GM21786 (cell line): ENCODE measurements at regions not wholly inside any gene's neighbourhood (a gene's known extent, or its start where the extent isn't known, plus 50 kb on each side); places are given as distances from the start of the nearest gene placed in this dataset.

Source experiments
- ATAC-seq: cut with Tn5 transposase; IDR thresholded peaks from one replicate; pipeline ENCODE4 v1.9.1; 2021; ENCODE audit not compliant: unreplicated experiment

DNA sequence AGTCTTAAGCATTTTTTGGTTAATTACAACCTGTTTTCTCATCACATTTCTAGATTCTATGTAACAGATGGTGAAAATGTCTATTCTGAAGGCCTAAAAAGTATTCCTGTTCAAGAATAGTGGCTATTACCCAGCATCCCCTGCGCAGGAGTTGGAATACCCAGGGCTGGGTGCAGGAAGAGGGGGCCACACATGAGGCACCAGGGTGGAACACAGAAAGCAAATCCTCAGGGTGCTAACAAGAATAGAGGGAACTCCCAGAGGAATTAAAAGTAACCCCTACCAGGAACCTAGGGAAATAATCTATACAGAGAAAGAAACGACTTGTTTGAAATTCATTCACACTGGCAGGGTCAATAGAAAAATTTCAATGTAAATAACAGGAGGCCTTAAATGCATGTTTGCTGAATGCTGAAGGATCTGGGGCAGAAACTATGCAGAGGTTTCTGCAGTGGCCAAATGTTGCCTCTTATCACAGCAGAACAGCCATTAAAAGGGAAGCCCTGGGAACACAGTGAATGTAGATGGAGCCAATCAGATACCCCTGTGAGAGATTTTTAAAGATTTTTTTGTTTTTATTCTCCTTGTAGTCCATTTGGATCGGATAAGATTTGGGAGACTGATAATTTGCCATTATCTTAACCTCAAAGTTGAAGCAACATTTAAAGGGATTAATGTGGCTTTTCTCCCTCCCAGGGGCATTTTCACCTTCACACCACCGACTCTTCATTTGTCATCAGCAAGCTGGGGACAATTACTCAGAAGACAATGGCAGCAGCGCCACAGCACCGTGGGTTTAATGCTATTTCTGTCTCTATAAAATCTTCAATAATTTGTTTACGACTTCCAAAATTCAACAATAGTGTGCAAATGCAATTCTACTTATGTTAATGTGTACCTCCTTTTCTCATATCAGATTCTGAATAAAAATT, 196.0 kb upstream of the PSMD7 start:
- no peak for ATAC-seq

DNA sequence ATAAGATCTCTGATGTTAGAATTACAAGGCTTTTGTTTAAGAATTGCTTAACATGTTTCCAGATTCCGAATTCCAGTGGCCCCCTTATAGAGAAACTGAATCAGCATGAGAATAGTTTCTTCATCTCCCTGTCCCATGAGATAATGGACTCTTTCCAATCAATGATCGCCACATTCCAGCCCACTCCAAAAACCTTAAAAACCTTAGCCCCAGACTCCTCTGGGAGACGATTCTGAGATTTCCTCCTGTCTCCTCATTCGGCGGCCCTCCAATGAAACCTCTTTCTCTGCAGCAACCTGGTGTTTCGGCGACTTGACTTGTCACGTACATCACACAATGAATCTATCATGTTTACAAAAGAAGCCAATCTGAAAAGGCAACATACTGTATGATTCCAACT, 197.1 kb upstream of the PSMD7 start:
- ATAC-seq: no peak

DNA sequence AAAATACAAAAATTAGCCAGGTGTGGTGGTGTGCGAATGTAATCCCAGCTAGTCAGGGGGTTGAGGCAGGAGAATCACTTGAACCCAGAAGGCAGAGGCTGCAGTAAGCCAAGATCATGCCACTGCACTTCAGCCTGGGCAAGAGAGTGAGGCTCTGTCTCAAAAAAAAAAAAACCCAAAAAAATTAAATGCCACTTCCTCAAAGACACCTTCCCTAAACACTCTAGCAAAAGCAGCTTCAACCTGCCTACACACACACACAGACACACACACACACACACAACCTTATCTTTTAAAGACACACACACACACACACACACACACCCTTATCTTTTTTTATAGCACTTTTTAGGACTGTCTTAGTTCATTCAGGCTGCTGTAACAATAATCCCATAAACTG, 201.7 kb upstream of the PSMD7 start:
- ATAC-seq: no peak

DNA sequence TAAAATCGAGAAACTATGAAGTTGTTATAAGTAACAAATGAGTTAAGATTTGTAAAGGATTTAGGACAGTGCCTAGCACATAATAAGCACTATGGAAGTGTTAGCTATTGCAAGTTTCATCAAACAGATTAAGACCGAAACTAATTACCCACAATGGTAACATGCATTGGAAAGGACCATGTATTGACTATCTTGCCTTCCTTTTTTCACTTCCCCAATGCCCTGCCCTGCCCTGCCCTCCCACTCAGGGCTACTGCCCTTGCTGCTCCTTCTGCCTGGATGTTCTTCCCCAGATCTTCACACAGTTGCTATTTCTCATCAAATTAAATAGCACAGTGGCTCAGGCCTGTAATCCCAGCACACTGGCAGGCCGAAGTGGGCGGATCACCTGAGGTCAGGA, 202.1 kb upstream of the PSMD7 start:
- peak; percentile 58 for ATAC-seq

DNA sequence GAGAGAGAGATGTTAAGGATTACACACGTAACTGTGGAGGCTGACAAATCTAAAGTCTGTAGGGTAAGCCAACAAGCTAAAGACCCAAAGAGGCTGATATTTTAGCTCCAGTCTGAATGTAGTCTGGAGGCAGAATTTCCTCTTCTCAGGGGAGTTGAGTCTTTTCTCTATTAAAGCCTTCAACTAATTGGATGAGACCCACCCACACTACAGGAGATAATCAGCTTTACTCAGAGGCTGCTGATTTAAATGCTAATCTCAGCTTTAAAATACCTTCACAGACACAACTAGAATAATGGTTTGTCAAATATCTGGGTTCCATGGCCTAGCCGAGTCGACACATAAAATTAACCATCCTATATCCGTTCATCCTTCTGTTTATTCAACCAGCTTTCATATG, 204.3 kb upstream of the PSMD7 start:
- ATAC-seq: no peak

DNA sequence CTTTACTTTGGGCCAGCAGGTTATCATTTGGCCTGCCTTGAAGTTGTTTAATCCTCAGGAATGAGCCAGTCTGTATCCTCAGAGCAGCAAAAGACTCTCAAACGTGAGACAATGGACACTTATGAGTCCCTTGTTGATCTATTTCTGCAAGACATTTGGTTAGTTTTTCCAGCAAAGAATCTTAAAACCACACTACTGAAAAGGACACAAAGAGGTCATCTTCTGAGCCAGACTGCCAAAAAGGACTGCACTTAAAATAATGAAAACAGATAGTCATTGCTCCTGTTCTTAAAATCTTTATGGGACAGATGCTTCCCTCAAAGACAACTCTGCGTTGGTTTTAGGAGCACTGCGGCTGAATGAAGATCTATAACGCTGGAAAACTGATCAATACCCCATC, 205.7 kb upstream of the PSMD7 start:
- no peak for ATAC-seq

DNA sequence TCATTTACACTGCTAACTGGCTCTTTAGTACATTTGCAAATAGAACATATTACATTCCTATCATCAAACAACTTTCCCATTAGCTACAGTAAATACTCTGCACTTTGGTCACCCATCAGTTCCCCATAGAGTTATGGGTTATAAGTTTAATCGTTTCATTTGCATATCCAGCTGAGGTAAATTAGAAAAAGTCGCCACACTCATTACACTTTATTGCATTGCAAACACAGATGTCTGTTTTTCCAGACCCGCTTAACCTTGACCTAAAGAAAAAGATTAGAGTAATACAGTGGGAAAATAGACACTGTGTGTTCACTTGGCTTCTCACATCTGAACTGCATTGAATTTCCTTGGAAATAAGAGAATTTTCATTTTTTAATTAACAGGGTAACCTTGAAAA, 213.1 kb upstream of the PSMD7 start:
- ATAC-seq: no peak

DNA sequence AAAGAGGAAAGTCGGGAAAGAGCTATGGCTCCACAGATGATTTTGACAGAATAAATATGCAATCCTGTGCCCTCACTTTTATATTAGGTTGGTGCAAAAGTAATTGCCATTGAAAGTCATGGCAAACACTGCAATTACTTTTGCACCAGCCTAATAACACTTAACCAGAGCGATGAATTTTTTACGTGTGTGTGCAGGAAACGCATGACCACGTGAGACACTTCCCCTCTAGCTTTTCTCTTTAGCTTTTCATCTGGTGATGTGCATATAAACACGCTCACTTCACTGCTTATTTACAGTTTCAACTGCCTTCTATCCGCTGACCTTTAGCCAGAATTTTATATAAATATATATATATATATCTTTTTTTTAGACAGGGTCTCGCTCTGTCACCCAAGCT, 216.3 kb upstream of the PSMD7 start:
- ATAC-seq: no peak

DNA sequence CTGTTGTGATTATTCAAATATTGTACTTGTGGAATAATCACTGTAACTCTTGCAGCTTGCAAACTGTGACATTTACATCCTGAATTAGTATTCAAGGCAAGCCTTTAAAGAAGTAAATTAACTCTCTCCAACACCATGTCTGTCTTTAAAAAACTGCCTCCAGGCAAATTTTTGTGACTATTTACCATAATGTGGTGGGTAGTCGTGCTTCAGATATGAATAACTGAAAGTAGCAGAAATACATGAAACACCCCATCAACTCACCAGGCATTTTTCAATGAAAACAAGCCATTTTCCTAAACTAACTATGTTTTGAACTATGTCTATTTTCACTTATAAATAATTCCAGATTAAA, 217.4 kb upstream of the PSMD7 start:
- peak; percentile 60 for ATAC-seq

DNA sequence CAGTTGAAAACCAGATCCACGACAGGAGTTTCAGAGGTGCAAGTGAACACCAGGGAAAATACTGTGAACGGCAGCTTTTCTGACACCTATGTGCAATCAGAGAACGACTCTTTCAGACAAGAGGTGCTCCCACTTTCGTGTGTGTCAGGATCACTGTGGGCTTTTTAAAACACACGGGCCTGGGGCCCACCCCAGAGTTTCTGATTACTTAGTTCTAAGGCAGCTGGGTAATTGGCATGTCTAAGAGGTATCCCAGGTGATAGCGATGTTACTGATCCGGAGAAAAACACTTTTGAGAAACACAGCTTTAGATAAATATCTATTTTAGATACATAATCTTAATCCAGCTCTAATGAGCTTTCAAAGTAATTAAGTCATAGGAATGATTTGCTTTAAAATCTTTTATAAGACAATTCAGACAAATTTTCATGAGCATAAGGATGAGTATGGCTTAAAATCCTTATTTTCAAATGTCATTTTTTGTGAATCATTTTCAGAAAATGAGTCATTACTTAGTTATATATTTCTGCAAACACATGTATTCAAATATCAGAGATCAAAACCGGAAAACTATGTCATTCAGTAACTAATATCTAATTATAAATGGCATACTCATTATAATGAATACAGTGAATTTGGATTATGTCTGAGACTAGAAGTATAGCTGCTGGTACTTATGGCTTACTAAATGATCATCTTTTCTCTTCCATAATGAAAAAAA, 217.9 kb upstream of the PSMD7 start:
- peak; percentile 63 for ATAC-seq

DNA sequence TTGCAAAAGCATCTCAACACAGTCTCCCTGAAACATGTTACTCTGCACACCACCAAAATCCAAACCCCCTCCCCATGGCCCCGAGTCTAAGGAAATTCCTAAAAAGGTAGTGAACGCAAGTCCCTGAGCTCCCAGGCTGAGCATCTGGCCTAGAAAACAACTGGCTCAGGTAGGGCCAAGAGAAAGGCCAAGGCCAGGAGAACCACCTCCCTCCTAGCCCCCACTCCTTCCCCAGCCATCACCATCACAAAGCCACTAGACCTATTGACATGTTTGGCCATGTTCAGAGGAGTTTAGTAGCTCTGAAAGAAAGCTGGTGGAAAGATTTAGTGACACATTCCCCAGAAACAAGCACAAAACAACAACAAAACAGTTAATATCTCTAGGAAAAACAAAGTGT, 220.0 kb upstream of the PSMD7 start:
- ATAC-seq: no peak

DNA sequence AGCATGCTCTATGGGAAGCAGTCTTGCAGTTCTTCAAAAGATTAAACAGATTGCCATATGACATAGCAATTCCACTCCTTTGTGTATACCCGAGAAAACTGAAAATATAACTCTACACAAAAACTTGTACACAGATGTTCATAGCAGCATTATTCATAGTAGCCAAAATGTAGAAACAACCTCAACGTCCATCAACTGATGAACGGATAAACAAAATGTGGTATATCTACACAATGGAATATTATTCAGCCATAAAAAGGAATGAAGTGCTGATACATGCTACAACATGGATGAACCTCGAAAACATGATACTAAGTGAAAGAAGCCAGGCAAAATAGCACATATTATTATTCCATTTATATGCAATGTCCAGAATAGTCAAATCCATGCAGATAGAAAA, 221.2 kb upstream of the PSMD7 start:
- no peak for ATAC-seq

DNA sequence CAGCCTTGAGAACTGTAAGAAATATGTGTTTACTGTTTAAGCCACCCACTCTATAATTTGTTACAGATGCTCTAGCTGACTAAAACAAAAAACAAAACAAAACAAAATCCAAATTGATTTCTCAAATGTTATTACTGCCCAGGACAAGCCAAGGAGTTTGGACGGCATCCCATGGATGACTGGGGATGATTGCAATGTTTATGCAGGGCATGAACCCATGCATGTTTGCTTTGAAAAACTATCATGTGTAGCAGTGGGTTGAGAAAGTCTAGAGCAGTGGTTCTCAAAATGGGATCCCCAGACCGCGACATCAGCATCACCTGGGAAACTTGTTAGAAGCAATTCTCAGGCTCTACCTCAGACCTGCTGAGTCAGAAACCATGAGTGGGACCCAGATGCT, 223.2 kb upstream of the PSMD7 start:
- ATAC-seq: no peak

DNA sequence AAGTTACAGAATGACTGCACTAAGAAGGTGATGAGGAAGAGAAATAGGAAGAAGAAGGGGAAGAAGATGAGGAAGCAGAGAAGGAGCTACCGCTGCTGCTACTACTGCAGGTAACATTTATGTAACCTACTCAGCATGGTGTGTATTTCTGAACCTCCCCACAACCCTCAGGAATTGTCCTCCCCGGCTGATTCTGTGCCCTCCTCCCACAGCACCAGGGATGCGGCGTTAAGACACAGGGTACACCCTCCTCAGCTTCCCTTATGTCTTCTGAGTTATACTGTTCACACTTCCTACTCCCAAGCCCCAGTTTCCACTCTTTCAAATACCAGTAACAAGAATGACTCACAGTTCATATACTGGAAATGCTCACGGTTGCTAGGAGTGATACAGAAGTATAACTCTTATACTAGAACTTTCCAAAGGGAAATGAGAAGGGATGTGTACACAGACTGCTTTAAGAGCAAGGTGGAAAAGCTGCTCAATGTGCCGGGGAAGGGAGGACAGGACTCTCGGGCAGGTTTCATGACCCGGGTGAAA, 224.5 kb upstream of the PSMD7 start:
- no peak for ATAC-seq

DNA sequence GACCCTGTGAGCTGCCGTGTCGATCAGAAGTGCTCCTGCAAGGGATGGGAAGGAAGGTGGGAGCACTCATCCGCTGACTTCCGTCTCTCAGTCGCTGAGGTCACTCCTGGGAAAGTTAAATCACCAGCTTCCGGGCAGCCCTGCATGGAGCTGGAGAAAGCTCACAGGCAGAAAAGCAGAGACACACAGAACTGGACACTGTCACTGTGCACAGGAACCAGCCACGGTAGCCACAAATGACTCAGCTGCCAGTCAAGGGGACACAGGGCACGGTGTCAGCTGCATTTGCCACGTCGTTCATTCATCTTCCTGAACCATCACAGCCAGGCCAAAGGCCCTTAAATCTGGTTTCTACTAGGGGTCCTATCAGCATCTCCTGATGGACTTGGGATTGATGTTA, 226.4 kb upstream of the PSMD7 start:
- ATAC-seq: no peak

DNA sequence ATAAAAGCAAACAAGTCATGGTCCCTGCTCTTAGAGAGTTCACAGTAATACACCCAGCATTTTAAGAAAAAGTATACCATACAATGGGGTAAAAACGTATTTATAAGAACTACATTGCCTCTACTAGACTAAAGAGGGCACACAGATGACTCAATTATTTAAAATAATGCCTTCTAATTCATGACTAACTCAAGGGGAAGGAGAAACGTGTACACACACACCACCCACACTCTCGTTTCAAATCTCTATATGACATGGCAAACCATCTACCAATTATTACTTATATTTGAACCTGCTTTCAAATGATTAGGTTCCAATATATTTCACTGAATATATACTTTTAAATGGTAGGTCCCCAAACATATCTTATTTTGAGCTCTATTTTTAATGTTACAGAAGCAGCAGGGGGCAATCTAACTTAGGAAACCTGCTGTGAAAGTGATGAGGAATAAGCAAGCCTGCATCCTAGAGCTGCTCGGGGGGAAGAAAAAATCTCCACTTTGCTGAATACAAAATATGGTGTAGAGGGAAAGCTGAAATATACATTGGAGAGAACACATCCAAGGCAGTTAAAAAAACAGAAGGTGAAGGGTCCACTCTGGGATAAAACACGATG, 232.4 kb upstream of the PSMD7 start:
- ATAC-seq: no peak

DNA sequence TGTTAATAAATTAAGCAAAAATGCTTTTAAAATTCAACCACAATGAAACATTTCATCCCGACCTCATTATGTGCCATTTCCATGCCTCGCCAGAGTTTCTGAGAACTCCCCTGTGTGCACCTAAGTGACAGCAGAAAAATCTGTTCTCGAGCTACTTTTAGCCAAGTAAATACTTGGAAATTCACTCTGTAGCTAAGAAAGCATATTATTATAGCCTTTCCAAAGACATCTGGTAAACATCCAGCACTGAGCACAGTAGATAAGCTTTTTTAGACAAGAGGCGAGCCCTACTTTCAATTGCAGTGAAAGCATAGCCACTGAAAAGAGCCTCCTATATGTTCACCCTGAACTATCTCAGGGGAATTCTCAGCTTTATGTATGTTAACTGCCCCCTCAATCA, 242.8 kb upstream of the PSMD7 start:
- ATAC-seq: no peak

DNA sequence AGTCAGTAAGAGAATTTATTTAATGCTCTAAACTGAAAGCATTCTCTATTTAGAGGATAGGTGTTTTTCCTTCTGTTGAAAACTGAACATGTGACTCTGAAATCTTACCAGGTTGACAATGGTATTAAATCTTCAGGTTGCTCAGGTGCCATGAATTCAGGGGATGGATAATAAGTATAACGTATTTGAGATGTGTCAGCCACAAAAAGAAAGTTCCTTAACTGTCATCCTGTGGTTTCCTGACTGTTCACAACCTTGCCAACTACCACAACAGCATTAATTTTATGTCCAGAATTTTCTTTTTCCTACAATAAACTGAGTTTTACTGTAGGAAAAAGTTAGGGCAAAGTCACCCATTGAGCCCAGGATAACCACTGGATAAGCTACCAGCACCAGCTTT, 243.3 kb upstream of the PSMD7 start:
- ATAC-seq: no peak

DNA sequence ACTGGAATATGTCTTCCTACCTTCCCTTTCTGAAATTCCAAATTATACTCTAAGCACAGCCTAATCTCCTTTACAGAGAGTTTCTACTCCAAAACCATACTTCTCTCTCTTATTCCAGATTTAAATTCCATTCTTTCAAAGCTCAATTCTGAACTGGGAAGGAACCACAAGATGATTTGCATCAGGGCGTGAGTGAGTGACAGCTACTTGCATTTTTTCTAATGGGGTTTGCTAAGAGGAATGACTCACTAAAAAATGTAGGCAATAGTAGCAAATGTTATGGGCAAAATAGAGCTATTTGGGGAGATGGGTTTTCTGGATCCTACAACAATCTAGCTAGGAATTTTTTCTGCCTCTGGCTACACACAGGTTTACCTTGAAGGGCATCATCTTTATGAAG, 244.6 kb upstream of the PSMD7 start:
- no peak for ATAC-seq

DNA sequence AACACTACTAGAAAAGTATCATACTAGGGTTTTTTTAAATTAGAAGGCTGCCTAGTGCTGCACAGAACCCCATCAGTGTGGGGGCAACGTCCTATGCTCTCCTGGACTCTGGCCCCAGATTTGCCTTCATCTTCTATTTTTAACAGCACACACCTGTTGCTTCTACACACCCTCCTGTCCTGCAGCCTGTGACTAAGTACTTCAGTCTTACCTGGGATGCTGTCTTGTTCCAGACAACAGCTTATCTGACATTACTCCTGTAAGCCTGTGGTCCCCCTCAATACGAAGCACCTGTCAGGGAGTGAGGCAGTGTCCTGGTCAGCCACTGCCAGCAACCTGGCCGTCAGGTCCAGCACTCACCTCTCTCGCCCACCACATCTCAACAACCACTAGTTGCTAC, 247.6 kb upstream of the PSMD7 start:
- ATAC-seq: no peak

DNA sequence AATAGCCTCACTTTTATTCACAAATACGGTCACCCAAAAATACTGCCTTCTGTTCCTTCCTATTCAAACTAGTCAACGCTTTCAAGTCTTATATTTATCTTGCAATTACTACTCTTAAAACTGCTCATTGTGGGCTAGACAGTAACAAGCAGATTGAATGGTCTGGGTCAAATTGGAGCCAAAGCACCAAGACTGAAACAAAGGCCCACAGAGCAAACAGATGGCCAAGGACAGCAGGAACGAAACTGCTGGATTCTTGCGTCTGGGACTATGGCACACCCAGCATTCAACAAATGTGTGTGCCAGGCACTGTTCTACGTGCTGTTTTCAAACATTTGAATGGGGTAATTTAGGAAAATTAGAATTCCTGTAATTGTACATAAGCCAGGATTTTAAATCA, 250.1 kb upstream of the PSMD7 start:
- ATAC-seq: no peak

DNA sequence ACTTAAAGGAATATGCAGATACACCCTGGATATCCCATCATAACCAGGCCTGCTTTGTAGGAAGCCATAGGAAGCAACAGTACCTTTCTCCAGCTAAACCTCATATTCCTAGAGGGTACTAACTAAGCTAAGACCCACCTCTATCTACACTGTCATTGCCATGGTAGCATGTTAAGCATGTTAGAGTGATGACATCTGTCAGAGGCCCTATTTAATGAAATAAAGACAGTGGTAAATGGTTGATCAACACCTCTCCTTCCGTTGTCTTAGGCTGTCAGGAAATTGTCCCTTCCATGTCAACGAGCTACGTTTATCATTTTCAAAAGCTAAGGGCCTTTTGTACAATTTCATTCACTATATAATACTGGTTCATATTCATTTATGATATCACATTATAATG, 251.1 kb upstream of the PSMD7 start:
- no peak for ATAC-seq
